ENCODE measurements at regions not wholly inside any gene's neighbourhood (a gene's known extent, or its start where the extent isn't known, plus 50 kb on each side); places are given as distances from the start of the nearest gene placed in this dataset.

- TF ChIP-seq CTCF (IDR thresholded peaks at IDR 0.05; ENCODE audit: insufficient read depth, low read length, missing control alignments), result no peak
- ChIA-PET POLR2A (interaction anchor here (0.6 kb wide), 1 partner anchor 134 kb away, joined by 3 read pairs; no protein-coding TSS in a partner anchor), CTCF (no interaction called here)
- H3K4me3 ChIP-seq (ENCODE audit: low read depth, low read length), result no peak overlapping the region
- DNase-seq (ENCODE audit: low read depth, low spot score), result no peak
Observed at GRCh38 chr1:116276532-116276931, 96.5 kb upstream of the ATP1A1 start.

- ChIA-PET CTCF (no interaction called here), POLR2A (no interaction called here)
- TF ChIP-seq CTCF (IDR thresholded peaks at IDR 0.05; ENCODE audit: insufficient read depth, low read length, missing control alignments), result no peak
- no peak for DNase-seq (ENCODE audit: low read depth, low spot score)
- no peak overlapping the region for H3K4me3 ChIP-seq (ENCODE audit: low read depth, low read length)
Observed at GRCh38 chr1:116277840-116278540, 95.1 kb upstream of the ATP1A1 start.

- no peak for TF ChIP-seq CTCF (IDR thresholded peaks at IDR 0.05; ENCODE audit: insufficient read depth, low read length, missing control alignments)
- CTCF ChIA-PET, result no interaction called here
- no peak overlapping the region for H3K4me3 ChIP-seq (ENCODE audit: low read depth, low read length)
- POLR2A ChIA-PET, result no interaction called here
- DNase-seq (ENCODE audit: low read depth, low spot score), result no peak
Observed at GRCh38 chr1:116278541-116278866, 94.5 kb upstream of the ATP1A1 start.

DNA sequence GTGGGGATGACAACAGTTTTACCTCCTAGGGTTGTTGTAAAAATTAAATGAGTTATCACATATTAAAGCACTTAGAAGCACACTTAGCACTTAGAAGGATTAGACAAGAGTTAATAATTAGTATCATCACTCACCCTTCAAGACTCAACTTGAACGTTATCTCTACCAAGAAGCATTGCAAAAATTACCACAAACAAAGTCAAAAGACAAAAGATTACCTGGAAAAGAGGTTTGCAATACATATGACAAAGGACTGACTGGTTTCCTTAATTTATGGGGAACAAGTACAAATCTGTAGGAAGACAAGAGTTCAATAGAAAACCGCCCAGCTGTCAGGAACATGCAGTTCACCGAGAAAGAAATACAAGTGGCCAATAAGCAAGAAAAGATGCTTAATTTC is 93.3 kb upstream of the ATP1A1 start:
- no peak for TF ChIP-seq CTCF (IDR thresholded peaks at IDR 0.05; ENCODE audit: insufficient read depth, low read length, missing control alignments)
- no peak overlapping the region for H3K4me3 ChIP-seq (ENCODE audit: low read depth, low read length)
- DNase-seq (ENCODE audit: low read depth, low spot score), result no peak
- ChIA-PET POLR2A (no interaction called here), CTCF (no interaction called here)

- CTCF ChIA-PET, result no interaction called here
- POLR2A ChIA-PET, result no interaction called here
Observed at GRCh38 chr1:116284819-116285390, 88.1 kb upstream of the ATP1A1 start.

GRCh38 chr1:116286541-116286971 is 86.5 kb upstream of the ATP1A1 start:
- CTCF ChIA-PET, result no interaction called here
- no peak for DNase-seq (ENCODE audit: low read depth, low spot score)
- H3K4me3 ChIP-seq (ENCODE audit: low read depth, low read length), result no peak overlapping the region
- POLR2A ChIA-PET, result no interaction called here
- no peak for TF ChIP-seq CTCF (IDR thresholded peaks at IDR 0.05; ENCODE audit: insufficient read depth, low read length, missing control alignments)

More at GRCh38 chr1:116284819-116285390, 88.1 kb upstream of the ATP1A1 start:
- no peak for DNase-seq (ENCODE audit: low read depth, low spot score)
- no peak for TF ChIP-seq CTCF (IDR thresholded peaks at IDR 0.05; ENCODE audit: insufficient read depth, low read length, missing control alignments)
- H3K4me3 ChIP-seq (ENCODE audit: low read depth, low read length), result no peak overlapping the region
